HUES48 (cell line): ENCODE measurements at regions not wholly inside any gene's neighbourhood (a gene's known extent, or its start where the extent isn't known, plus 50 kb on each side); places are given as distances from the start of the nearest gene placed in this dataset.

Experiments used
- H3K27ac ChIP-seq: one replicate; pipeline ENCODE4 v1.7.0; 2013; ENCODE audit warnings: low read depth, low read length, inconsistent platforms
- H3K27me3 ChIP-seq: 2 replicates; pipeline ENCODE4 v1.6.1; 2013; ENCODE audit warnings: mild to moderate bottlenecking, low read length; ENCODE audit not compliant: control insufficient read depth, insufficient read depth
- H3K36me3 ChIP-seq: 2 replicates; pipeline ENCODE4 v1.6.1; 2013; ENCODE audit warnings: low read length; ENCODE audit not compliant: control insufficient read depth, insufficient read depth
- H3K4me1 ChIP-seq: 2 replicates; pipeline ENCODE4 v1.6.1; 2013; ENCODE audit warnings: mild to moderate bottlenecking, low read length; ENCODE audit not compliant: control insufficient read depth, insufficient read depth
- H3K4me3 ChIP-seq: 2 replicates; pipeline ENCODE4 v1.5.1; 2013; ENCODE audit warnings: mild to moderate bottlenecking, low read depth, low read length
- H3K9ac ChIP-seq: 2 replicates; pipeline ENCODE4 v1.6.1; 2013; ENCODE audit warnings: mild to moderate bottlenecking, low read depth, low read length, moderate library complexity
- H3K9me3 ChIP-seq: 2 replicates; pipeline ENCODE4 v1.6.1; 2013; ENCODE audit warnings: low read length; ENCODE audit not compliant: control insufficient read depth, insufficient read depth

GRCh38 chr2:150030436-150031190, 443.0 kb upstream of the MMADHC start:
- no peaks in the 10 kb centered on the region for H3K4me1 ChIP-seq
- H3K27ac ChIP-seq = no peak overlapping the region
- H3K9me3 ChIP-seq = no peaks in the 10 kb centered on the region
- H3K4me3 ChIP-seq = no peak overlapping the region
- H3K9ac ChIP-seq = no peak overlapping the region
- H3K36me3 ChIP-seq = no peaks in the 10 kb centered on the region
- no peaks in the 10 kb centered on the region for H3K27me3 ChIP-seq

- H3K27ac ChIP-seq = no peak overlapping the region
- no peaks in the 10 kb centered on the region for H3K27me3 ChIP-seq
- H3K4me1 ChIP-seq = no peaks in the 10 kb centered on the region
- H3K9ac ChIP-seq = no peak overlapping the region
- no peaks in the 10 kb centered on the region for H3K9me3 ChIP-seq
- no peak overlapping the region for H3K4me3 ChIP-seq
- no peaks in the 10 kb centered on the region for H3K36me3 ChIP-seq
These were observed 440.7 kb upstream of the MMADHC start for GRCh38 chr2:150028322-150028721.

- H3K27ac ChIP-seq = no peak overlapping the region
- no peak overlapping the region for H3K4me3 ChIP-seq
- H3K36me3 ChIP-seq = no peaks in the 10 kb centered on the region
- no peaks in the 10 kb centered on the region for H3K9me3 ChIP-seq
- H3K9ac ChIP-seq = no peak overlapping the region
- no peaks in the 10 kb centered on the region for H3K4me1 ChIP-seq
- H3K27me3 ChIP-seq = no peaks in the 10 kb centered on the region
These were observed 439.6 kb upstream of the MMADHC start for GRCh38 chr2:150027164-150027563.

GRCh38 chr2:150023663-150024062, 436.1 kb upstream of the MMADHC start:
- no peaks in the 10 kb centered on the region; the same call in 1 of the 2 replicates for H3K4me1 ChIP-seq
- no peak overlapping the region for H3K27ac ChIP-seq
- no peaks in the 10 kb centered on the region for H3K27me3 ChIP-seq
- H3K9ac ChIP-seq = no peak overlapping the region
- no peaks in the 10 kb centered on the region for H3K9me3 ChIP-seq
- H3K4me3 ChIP-seq = no peak overlapping the region
- H3K36me3 ChIP-seq = no peaks in the 10 kb centered on the region

- H3K4me3 ChIP-seq = no peak overlapping the region
These were observed 435.5 kb upstream of the MMADHC start for GRCh38 chr2:150023044-150023443.

GRCh38 chr2:150020937-150021673, 433.5 kb upstream of the MMADHC start:
- no peak overlapping the region for H3K4me3 ChIP-seq
- no peak overlapping the region for H3K9ac ChIP-seq
- no peak overlapping the region for H3K27ac ChIP-seq

More at GRCh38 chr2:150023044-150023443, 435.5 kb upstream of the MMADHC start:
- Histone ChIP-seq H3K27me3 (no peaks in the 10 kb centered on the region), H3K27ac (no peak overlapping the region), H3K4me1 (no peaks in the 10 kb centered on the region; the same call in 1 of the 2 replicates), H3K36me3 (no peaks in the 10 kb centered on the region), H3K9me3 (no peaks in the 10 kb centered on the region), H3K9ac (no peak overlapping the region)

GRCh38 chr2:150020221-150020620, 432.6 kb upstream of the MMADHC start:
- Histone ChIP-seq H3K27ac (no peak overlapping the region), H3K4me3 (no peak overlapping the region), H3K36me3 (no peaks in the 10 kb centered on the region), H3K9ac (no peak overlapping the region), H3K27me3 (no peaks in the 10 kb centered on the region), H3K4me1 (no peaks in the 10 kb centered on the region; the same call in 1 of the 2 replicates), H3K9me3 (no peaks in the 10 kb centered on the region)

More at GRCh38 chr2:150020937-150021673, 433.5 kb upstream of the MMADHC start:
- Histone ChIP-seq H3K27me3 (no peaks in the 10 kb centered on the region), H3K9me3 (no peaks in the 10 kb centered on the region), H3K36me3 (no peaks in the 10 kb centered on the region), H3K4me1 (no peaks in the 10 kb centered on the region; the same call in 1 of the 2 replicates)

- Histone ChIP-seq H3K27me3 (no peaks in the 10 kb centered on the region), H3K36me3 (no peaks in the 10 kb centered on the region), H3K4me3 (no peak overlapping the region), H3K9me3 (no peaks in the 10 kb centered on the region), H3K4me1 (no peaks in the 10 kb centered on the region; the same call in 1 of the 2 replicates), H3K9ac (no peak overlapping the region), H3K27ac (no peak overlapping the region)
These were observed 431.5 kb upstream of the MMADHC start for GRCh38 chr2:150019063-150019462.

- Histone ChIP-seq H3K4me3 (no peak overlapping the region), H3K27me3 (no peaks in the 10 kb centered on the region), H3K4me1 (no peaks in the 10 kb centered on the region), H3K9ac (no peak overlapping the region), H3K9me3 (no peaks in the 10 kb centered on the region), H3K36me3 (no peaks in the 10 kb centered on the region), H3K27ac (no peak overlapping the region)
These were observed 425.4 kb upstream of the MMADHC start for GRCh38 chr2:150012986-150013385.

- Histone ChIP-seq H3K4me3 (no peak overlapping the region), H3K36me3 (no peaks in the 10 kb centered on the region), H3K4me1 (no peaks in the 10 kb centered on the region), H3K9me3 (no peaks in the 10 kb centered on the region), H3K27ac (no peak overlapping the region), H3K9ac (no peak overlapping the region), H3K27me3 (no peaks in the 10 kb centered on the region)
These were observed 423.7 kb upstream of the MMADHC start for GRCh38 chr2:150011161-150011730.

- Histone ChIP-seq H3K4me3 (no peak overlapping the region), H3K9ac (no peak overlapping the region), H3K4me1 (no peaks in the 10 kb centered on the region), H3K36me3 (no peaks in the 10 kb centered on the region), H3K27ac (no peak overlapping the region), H3K27me3 (no peaks in the 10 kb centered on the region), H3K9me3 (no peaks in the 10 kb centered on the region)
These were observed 421.3 kb upstream of the MMADHC start for GRCh38 chr2:150008901-150009300.
